ENCODE measurements at regions not wholly inside any gene's neighbourhood (a gene's known extent, or its start where the extent isn't known, plus 50 kb on each side); places are given as distances from the start of the nearest gene placed in this dataset.

- peak in 1 of 2 donors; percentile 37 for ATAC-seq (ENCODE audit: low FRiP score in 2 of 2)
- H3K27ac ChIP-seq, result peak overlapping the region in 2 of 4 donors; percentile 9
- TF ChIP-seq EP300 (IDR thresholded peaks at IDR 0.05) (peak in 1 of 4 donors; percentile 93), CTCF (IDR thresholded peaks at IDR 0.05) (no peak), POLR2AphosphoS5 (IDR thresholded peaks at IDR 0.05) (peak in 1 of 2 donors; percentile 24)
- no peaks in the 10 kb centered on the region for H3K36me3 ChIP-seq
- H3K4me3 ChIP-seq, result no peak overlapping the region
- no peaks in the 10 kb centered on the region for H3K9me3 ChIP-seq
- 43 to 64% methylated on average over 2 of the region's 2 CpGs for WGBS, 2 donors
- DNase-seq, result peak in 1 of 2 donors; percentile 42
- H3K4me1 ChIP-seq, result peaks cover 0 to 6% (median 4%) of the 10 kb centered on the region in 4 donors
- H3K27me3 ChIP-seq, result no peaks in the 10 kb centered on the region
Observed at GRCh38 chr5:82661462-82661861, 383.3 kb upstream of the RPS23 start.

- WGBS, 2 donors, result 60 to 67% methylated on average over 2 of the region's 2 CpGs
- ATAC-seq (ENCODE audit: low FRiP score in 2 of 2), result no peak
Observed at GRCh38 chr5:82659115-82659514, 381.0 kb upstream of the RPS23 start.

GRCh38 chr5:82657033-82657699 is 379.0 kb upstream of the RPS23 start:
- Histone ChIP-seq H3K36me3 (no peaks in the 10 kb centered on the region), H3K27me3 (no peaks in the 10 kb centered on the region), H3K27ac (no peak overlapping the region), H3K4me3 (no peak overlapping the region), H3K4me1 (peaks cover 0 to 6% (median 4%) of the 10 kb centered on the region in 4 donors), H3K9me3 (no peaks in the 10 kb centered on the region)
- no peak for DNase-seq
- TF ChIP-seq EP300 (IDR thresholded peaks at IDR 0.05) (no peak), POLR2AphosphoS5 (IDR thresholded peaks at IDR 0.05) (no peak), CTCF (IDR thresholded peaks at IDR 0.05) (no peak), POLR2A (IDR thresholded peaks at IDR 0.05) (no peak)
- ATAC-seq (ENCODE audit: low FRiP score in 2 of 2), result no peak
- 50 to 53% methylated on average over 5 of the region's 5 CpGs for WGBS, 2 donors

More at GRCh38 chr5:82659115-82659514, 381.0 kb upstream of the RPS23 start:
- H3K9me3 ChIP-seq, result no peaks in the 10 kb centered on the region
- no peaks in the 10 kb centered on the region for H3K36me3 ChIP-seq
- peaks cover 0 to 6% (median 4%) of the 10 kb centered on the region in 4 donors for H3K4me1 ChIP-seq
- no peak for DNase-seq
- TF ChIP-seq CTCF (IDR thresholded peaks at IDR 0.05) (no peak), EP300 (IDR thresholded peaks at IDR 0.05) (no peak), POLR2AphosphoS5 (IDR thresholded peaks at IDR 0.05) (no peak), POLR2A (IDR thresholded peaks at IDR 0.05) (no peak)
- H3K4me3 ChIP-seq, result no peak overlapping the region
- H3K27ac ChIP-seq, result no peak overlapping the region
- H3K27me3 ChIP-seq, result no peaks in the 10 kb centered on the region

GRCh38 chr5:82656341-82656761 is 378.2 kb upstream of the RPS23 start:
- H3K9me3 ChIP-seq, result no peaks in the 10 kb centered on the region
- no peak overlapping the region for H3K4me3 ChIP-seq
- no peak for DNase-seq
- H3K4me1 ChIP-seq, result peaks cover 0 to 4% (median 2%) of the 10 kb centered on the region in 4 donors
- ATAC-seq (ENCODE audit: low FRiP score in 2 of 2), result no peak
- no peaks in the 10 kb centered on the region for H3K36me3 ChIP-seq
- TF ChIP-seq EP300 (IDR thresholded peaks at IDR 0.05), result no peak
- TF ChIP-seq POLR2AphosphoS5 (IDR thresholded peaks at IDR 0.05), result no peak
- TF ChIP-seq POLR2A (IDR thresholded peaks at IDR 0.05), result no peak
- TF ChIP-seq CTCF (IDR thresholded peaks at IDR 0.05), result no peak
- no peak overlapping the region for H3K27ac ChIP-seq
- 25 to 27% methylated on average over 2 of the region's 2 CpGs for WGBS, 2 donors
- no peaks in the 10 kb centered on the region for H3K27me3 ChIP-seq

GRCh38 chr5:82655078-82655477 is 376.9 kb upstream of the RPS23 start:
- Histone ChIP-seq H3K4me1 (peaks cover 0 to 4% (median 2%) of the 10 kb centered on the region in 4 donors), H3K9me3 (no peaks in the 10 kb centered on the region), H3K27ac (no peak overlapping the region), H3K4me3 (no peak overlapping the region), H3K36me3 (no peaks in the 10 kb centered on the region), H3K27me3 (no peaks in the 10 kb centered on the region)
- ATAC-seq (ENCODE audit: low FRiP score in 2 of 2) (no peak), DNase-seq (no peak)
- TF ChIP-seq POLR2AphosphoS5 (IDR thresholded peaks at IDR 0.05) (no peak), CTCF (IDR thresholded peaks at IDR 0.05) (no peak), POLR2A (IDR thresholded peaks at IDR 0.05) (no peak), EP300 (IDR thresholded peaks at IDR 0.05) (no peak)
- 63 to 72% methylated on average over 7 of the region's 7 CpGs for WGBS, 2 donors

Measured in upper lobe of left lung (tissue), 6 donors.